Epithelial cell of esophagus (primary cell): ENCODE measurements at regions not wholly inside any gene's neighbourhood (a gene's known extent, or its start where the extent isn't known, plus 50 kb on each side); places are given as distances from the start of the nearest gene placed in this dataset.
A peak's percentile ranks its signal among the peaks of the same experiment; 100 is the strongest.

ENCODE experiments used
- DNase-seq: peaks from one replicate; pipeline ENCODE4 v3.0.0; 2010; ENCODE audit warnings: low read depth
- H3K4me3 ChIP-seq: 2 replicates; pipeline ENCODE4 v1.5.1; 2011; ENCODE audit warnings: mild to moderate bottlenecking, low read length, control low read depth
- TF ChIP-seq, protein P1 (sequence below): IDR thresholded peaks from 2 replicates; pipeline ENCODE4 v1.5.1; 2011; ENCODE audit warnings: low read depth, mild to moderate bottlenecking, low read length, control low read depth, inconsistent platforms; ENCODE audit not compliant: insufficient read depth; ENCODE audit errors: missing control alignments

DNA sequence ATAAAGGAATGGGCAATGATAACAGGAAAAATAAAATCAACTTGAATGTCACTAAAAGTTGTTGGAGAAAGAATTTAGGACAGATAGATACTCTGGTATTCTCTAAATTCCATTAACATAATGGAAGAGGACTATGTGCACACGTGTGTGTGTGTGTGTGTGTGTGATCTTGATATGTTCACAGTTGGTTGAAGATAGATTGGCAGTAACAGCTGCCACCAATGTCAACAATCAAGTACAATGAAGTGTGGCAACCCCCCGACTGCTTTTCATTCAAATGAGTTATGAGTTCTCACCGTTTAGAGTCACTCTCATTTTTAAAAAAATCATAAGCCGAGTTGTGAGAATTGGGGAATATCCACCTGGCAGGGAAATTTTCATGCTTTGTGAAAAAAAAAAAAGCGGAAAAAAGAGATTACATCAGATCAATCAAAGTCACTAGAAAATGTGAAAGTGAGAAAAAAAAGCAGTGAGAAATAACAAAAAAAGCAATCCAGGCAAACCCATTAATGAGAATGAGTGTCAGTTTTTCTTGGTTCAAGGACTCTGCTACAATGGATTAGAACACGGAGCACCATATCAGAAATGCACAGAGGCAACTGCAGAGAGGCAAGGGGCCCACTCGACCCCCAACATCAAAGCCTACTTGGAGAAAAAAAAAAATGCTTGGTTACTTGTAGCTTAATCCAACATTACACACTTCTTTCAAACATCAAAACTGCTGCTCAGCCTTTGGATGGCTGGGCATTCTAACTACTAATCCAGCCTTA lies 414.9 kb upstream of the PITX2 start:
- TF ChIP-seq, protein P1, sequence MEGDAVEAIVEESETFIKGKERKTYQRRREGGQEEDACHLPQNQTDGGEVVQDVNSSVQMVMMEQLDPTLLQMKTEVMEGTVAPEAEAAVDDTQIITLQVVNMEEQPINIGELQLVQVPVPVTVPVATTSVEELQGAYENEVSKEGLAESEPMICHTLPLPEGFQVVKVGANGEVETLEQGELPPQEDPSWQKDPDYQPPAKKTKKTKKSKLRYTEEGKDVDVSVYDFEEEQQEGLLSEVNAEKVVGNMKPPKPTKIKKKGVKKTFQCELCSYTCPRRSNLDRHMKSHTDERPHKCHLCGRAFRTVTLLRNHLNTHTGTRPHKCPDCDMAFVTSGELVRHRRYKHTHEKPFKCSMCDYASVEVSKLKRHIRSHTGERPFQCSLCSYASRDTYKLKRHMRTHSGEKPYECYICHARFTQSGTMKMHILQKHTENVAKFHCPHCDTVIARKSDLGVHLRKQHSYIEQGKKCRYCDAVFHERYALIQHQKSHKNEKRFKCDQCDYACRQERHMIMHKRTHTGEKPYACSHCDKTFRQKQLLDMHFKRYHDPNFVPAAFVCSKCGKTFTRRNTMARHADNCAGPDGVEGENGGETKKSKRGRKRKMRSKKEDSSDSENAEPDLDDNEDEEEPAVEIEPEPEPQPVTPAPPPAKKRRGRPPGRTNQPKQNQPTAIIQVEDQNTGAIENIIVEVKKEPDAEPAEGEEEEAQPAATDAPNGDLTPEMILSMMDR, result no peak
- no peak overlapping the region for H3K4me3 ChIP-seq
- DNase-seq, result no peak

DNA sequence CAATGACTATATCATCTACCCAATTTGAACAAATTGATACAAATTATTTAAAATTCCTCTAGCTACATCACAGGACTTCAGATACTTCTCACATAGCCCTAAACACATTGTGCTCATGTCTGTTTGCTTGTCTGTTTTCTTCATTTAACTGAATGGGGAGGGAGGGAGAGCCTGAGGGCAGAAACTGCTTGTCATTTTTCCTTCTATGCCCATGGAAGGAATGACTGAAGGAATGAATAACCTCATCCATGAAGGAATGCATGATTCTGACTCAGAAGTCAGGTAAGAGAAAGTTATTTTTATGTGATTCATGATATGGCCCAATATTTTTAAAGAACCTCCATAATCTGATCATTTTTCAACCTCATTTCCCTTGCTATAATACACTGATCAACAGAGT lies 418.0 kb upstream of the PITX2 start:
- DNase-seq, result peak; percentile 85
- TF ChIP-seq, protein P1, result no peak
- H3K4me3 ChIP-seq, result no peak overlapping the region

DNA sequence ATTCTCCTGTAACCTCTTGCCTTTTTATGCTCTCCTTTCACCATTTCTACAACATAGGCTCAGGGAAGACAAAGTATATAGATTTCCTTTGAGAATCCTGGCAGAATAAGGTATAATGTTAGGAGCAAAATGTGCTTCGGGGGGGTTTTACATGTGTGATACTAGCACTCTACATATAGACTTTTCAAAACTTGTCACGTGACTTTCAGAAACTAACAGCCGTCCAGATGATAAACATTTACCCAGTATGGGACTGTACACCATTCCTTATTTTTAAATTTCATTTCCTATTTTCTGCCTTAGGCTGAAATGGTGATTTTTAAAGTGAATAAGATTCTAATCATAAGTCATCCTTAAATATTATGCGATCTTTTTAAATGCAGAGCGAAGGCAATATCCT lies 420.4 kb upstream of the PITX2 start:
- no peak overlapping the region for H3K4me3 ChIP-seq
- TF ChIP-seq, protein P1, result no peak
- no peak for DNase-seq

DNA sequence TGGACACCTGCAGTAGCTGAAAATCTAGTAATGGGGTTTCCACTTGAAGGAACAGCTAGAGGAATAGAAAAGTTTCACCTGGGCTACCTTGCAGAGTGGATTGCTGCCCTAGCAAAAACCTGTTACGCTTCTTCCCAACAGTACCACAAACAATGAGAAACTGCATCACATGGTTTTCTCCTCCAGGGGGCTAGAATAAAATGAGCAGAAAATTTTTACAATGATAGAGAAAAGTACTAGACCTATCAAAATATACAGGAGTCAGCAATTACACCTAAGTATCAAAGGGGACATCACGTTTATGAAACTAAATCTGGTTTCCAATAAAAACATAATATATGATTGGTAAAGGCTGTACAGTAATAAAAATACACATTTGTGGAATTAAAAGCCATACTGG lies 423.1 kb upstream of the PITX2 start:
- no peak overlapping the region for H3K4me3 ChIP-seq
- DNase-seq, result no peak
- TF ChIP-seq, protein P1, result no peak

DNA sequence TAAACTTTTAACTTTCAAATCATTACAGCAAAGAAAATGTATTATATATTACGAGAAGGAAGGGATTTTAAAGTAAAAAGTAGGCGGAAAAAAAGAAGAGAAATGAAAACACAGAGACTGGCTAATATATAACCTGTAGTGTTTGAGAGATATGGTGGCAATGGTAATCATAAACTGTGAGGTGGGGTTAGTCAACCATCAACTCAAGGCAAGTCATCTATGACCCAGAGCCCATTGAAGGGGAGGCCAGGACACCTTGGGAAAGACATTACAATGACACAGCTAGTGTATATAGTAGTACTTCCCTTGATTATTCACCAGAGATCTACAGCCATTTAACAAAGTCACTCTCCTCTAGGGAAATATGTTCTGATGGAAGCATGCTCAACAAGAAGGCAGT lies 423.9 kb upstream of the PITX2 start:
- H3K4me3 ChIP-seq, result no peak overlapping the region
- no peak for DNase-seq
- TF ChIP-seq, protein P1, result no peak

DNA sequence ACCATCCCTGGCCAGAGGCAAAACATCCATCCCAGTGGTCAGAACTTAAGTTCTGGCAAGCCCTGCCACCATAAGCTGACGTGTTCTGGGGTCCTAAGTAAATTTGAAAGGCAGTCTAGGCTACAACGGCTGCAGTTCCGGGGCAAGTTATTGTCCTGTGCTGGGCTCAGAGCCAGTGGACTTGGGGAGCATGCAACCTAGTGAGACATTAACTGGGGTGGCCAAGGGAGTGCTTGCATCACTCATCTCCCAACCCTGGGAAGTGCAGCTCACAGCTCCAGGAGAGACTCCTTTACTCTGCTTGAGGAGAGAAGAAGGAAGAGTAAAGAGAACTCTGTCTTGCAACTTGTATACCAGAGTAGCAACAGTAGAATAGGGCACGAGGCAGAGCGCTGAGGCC lies 425.4 kb upstream of the PITX2 start:
- TF ChIP-seq, protein P1, result no peak
- H3K4me3 ChIP-seq, result no peak overlapping the region
- DNase-seq, result no peak
